Gastrocnemius medialis (tissue), 4 donors: ENCODE measurements at regions not wholly inside any gene's neighbourhood (a gene's known extent, or its start where the extent isn't known, plus 50 kb on each side); places are given as distances from the start of the nearest gene placed in this dataset.
"Not testable (repeated sequence)": the region's sequence is repeated elsewhere in the genome, so short reads cannot be mapped to it uniquely, and the experiment has no call there.

Experiments used
- ATAC-seq, 2 donors: fragments of 150-250 bp; one replicate each; pipeline ENCODE4 v1.9.1; 2016
- DNase-seq, 2 donors: peaks; one replicate each; pipeline ENCODE4 v3.0.0-alpha.2; 2019
- H3K27ac ChIP-seq, 4 donors: fragments of 200-600 bp; sonication (generic); 1 replicate in 1 of 4; 2 replicates in 3 of 4; pipeline ENCODE4 v1.5.1; 2016 to 2018; ENCODE audit warnings: mild to moderate bottlenecking in 2 of 4, moderate library complexity in 1 of 4
- H3K27me3 ChIP-seq, 3 donors: fragments of 200-600 bp; sonication (generic) in 2 of 3; 1 replicate in 1 of 3; 2 replicates in 2 of 3; pipeline versions ENCODE4 v1.5.1 to v1.6.0; 2016 to 2019; ENCODE audit warnings: mild to moderate bottlenecking in 1 of 3, moderate library complexity in 1 of 3
- H3K36me3 ChIP-seq, 2 donors: fragments of 200-600 bp; sonication (generic) in 1 of 2; one replicate each; pipeline ENCODE4 v1.5.1; 2017 to 2018
- H3K4me1 ChIP-seq, 2 donors: fragments of 200-600 bp; sonication (generic) in 1 of 2; one replicate each; pipeline ENCODE4 v1.5.1; 2016 to 2017; ENCODE audit warnings: mild to moderate bottlenecking in 2 of 2
- H3K4me3 ChIP-seq, 4 donors: fragments of 200-600 bp; sonication (generic) in 3 of 4; 1 replicate in 1 of 4; 2 replicates in 3 of 4; pipeline ENCODE4 v1.5.1; 2016 to 2019; ENCODE audit warnings: mild to moderate bottlenecking in 2 of 4
- H3K9me3 ChIP-seq, 3 donors: fragments of 200-600 bp; sonication (generic) in 2 of 3; 1 replicate in 1 of 3; 2 replicates in 2 of 3; pipeline ENCODE4 v1.5.1; 2016 to 2019
- POLR2A ChIP-seq, 2 donors: fragments of 450-650 bp; IDR thresholded peaks; one replicate each; pipeline ENCODE4 v1.6.1; 2017; ENCODE audit warnings: antibody characterized with exemption in 2 of 2, mild to moderate bottlenecking in 2 of 2, moderate library complexity in 2 of 2
- in situ Hi-C, 4 donors: fragments of 200-750 bp; cut with MboI; loops; one replicate each; pipeline versions ENCODE4 v1.15.0 to v1.8.0; 2017; ENCODE audit warnings: low sequenced_read_pairs in 4 of 4
- intact Hi-C: fragments of 100-400 bp; cut with DNase I; formaldehyde crosslinking; loops from one replicate; pipeline ENCODE4 v1.15.1; 2023; ENCODE audit warnings: low total_unique reads
- TF ChIP-seq, protein P1 (sequence below), 5 experiments: fragments of 450-650 bp in 3 of 5; fragments of 200-600 bp in 2 of 5; sonication (generic) in 2 of 5; IDR thresholded peaks in 4 of 5; conservative IDR thresholded peaks in 1 of 5; 1 replicate in 4 of 5; 2 replicates in 1 of 5; pipeline ENCODE4 v1.5.1; 2016 to 2019; ENCODE audit warnings: antibody characterized with exemption in 5 of 5, mild to moderate bottlenecking in 3 of 5, moderate library complexity in 3 of 5

DNA sequence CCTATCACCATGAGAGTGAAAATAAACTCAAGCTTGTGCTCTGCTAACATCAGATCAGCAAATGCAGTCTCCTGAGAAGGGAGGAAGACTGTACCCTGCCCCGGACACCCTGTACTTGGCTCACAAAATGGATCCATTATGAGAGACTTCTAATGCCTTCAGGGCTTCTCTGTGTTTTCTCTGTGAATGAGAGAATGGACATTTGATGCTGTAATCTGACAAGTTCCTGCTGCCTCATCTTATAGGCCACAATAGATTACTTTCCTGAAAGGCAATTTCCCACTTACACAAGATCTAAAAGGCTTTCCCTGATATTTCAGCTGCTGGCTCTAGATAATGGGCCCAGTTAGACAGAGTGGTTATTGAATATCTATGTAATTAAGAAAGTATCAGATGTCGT is 117.2 kb downstream of the OTOR start:
- no peaks in the 10 kb centered on the region for H3K4me1 ChIP-seq
- H3K27me3 ChIP-seq = no peaks in the 10 kb centered on the region
- no peak for TF ChIP-seq POLR2A (IDR thresholded peaks at IDR 0.05)
- TF ChIP-seq, protein P1, sequence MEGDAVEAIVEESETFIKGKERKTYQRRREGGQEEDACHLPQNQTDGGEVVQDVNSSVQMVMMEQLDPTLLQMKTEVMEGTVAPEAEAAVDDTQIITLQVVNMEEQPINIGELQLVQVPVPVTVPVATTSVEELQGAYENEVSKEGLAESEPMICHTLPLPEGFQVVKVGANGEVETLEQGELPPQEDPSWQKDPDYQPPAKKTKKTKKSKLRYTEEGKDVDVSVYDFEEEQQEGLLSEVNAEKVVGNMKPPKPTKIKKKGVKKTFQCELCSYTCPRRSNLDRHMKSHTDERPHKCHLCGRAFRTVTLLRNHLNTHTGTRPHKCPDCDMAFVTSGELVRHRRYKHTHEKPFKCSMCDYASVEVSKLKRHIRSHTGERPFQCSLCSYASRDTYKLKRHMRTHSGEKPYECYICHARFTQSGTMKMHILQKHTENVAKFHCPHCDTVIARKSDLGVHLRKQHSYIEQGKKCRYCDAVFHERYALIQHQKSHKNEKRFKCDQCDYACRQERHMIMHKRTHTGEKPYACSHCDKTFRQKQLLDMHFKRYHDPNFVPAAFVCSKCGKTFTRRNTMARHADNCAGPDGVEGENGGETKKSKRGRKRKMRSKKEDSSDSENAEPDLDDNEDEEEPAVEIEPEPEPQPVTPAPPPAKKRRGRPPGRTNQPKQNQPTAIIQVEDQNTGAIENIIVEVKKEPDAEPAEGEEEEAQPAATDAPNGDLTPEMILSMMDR (IDR thresholded peaks at IDR 0.05 in 4 of 5, conservative IDR thresholded peaks at IDR 0.05 in 1 of 5) = no peak
- ATAC-seq (no peak), DNase-seq (no peak)
- no peaks in the 10 kb centered on the region for H3K36me3 ChIP-seq
- in situ Hi-C loops (no loop called here), intact Hi-C loops (no loop called here)
- H3K9me3 ChIP-seq = no peaks in the 10 kb centered on the region
- no peak overlapping the region for H3K27ac ChIP-seq
- no peak overlapping the region for H3K4me3 ChIP-seq

DNA sequence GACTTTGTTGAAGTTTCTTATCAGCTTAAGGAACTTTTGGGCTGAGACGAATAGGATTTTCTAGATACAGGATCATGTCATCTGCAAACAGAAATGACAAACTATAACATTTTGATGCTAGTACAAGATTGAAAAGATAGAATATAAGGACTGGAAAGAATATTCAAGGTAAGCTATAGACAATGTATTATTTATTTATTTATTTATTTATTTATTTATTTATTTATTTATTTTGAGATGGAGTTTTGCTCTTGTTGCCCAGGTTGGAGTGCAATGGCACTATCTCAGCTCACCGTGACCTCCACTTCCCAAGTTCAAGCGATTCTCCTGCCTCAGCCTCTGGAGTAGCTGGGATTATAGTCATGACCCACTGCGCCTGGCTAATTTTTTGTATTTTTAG is 125.0 kb downstream of the OTOR start:
- intact Hi-C loops, DNase-seq, H3K9me3 ChIP-seq, ATAC-seq, in situ Hi-C loops, H3K4me3 ChIP-seq, H3K36me3 ChIP-seq, H3K27ac ChIP-seq, H3K27me3 ChIP-seq, H3K4me1 ChIP-seq: not testable (repeated sequence)

DNA sequence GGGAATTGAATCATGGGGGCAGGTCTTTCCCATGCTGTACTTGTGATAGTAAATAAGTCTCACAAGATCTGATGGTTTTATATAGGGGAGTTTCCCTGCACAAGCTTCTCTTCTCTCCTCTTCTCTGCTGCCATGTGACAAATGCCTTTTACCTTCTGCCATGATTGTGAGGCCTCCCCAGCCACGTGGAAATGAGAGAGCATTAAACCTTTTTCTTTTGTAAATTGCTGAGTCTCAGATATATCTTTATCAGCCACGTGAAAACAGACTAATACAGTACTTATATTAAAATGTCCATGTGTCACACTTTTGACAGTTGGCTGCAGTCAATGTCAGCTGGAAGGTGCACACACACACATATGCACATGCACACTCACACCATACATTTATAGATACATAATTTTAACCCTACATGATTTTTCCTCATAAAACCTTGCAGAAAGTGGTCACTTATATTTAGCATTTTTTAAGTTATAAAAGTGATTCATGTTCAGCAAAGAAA is 128.9 kb downstream of the OTOR start:
- Histone ChIP-seq H3K36me3 (no peaks in the 10 kb centered on the region), H3K9me3 (no peaks in the 10 kb centered on the region), H3K27me3 (no peaks in the 10 kb centered on the region), H3K27ac (no peak overlapping the region), H3K4me1 (no peaks in the 10 kb centered on the region), H3K4me3 (no peak overlapping the region)
- in situ Hi-C loops (no loop called here), intact Hi-C loops (no loop called here)
- ATAC-seq (no peak), DNase-seq (no peak)
- TF ChIP-seq, protein P1 (IDR thresholded peaks at IDR 0.05 in 4 of 5, conservative IDR thresholded peaks at IDR 0.05 in 1 of 5) = no peak
- TF ChIP-seq POLR2A (IDR thresholded peaks at IDR 0.05) = no peak

DNA sequence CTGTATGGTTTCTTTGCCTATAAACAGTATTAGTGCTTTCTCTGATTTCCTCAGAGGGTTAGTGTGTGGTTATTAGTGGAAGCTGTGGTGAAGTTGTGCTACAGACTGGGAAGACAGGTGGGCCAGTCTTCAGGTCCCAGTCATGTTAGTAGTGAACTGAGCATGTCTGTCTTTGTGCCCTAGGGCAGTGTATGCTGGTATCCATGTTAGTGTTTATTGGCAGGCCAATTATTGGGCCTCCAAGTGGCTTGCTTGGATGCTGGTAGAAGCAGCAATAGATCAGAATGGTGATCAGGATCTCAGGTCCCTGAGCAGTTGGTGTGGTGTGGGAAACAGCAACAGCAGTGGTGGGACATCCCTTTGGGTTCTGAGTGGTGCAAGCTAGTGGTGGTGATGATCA is 137.6 kb downstream of the OTOR start:
- in situ Hi-C loops = no loop called here
- no peaks in the 10 kb centered on the region for H3K9me3 ChIP-seq
- TF ChIP-seq, protein P1 (IDR thresholded peaks at IDR 0.05 in 4 of 5, conservative IDR thresholded peaks at IDR 0.05 in 1 of 5) = no peak
- TF ChIP-seq POLR2A (IDR thresholded peaks at IDR 0.05) = no peak
- DNase-seq = no peak
- H3K36me3 ChIP-seq = no peaks in the 10 kb centered on the region
- H3K27ac ChIP-seq = no peak overlapping the region
- no peaks in the 10 kb centered on the region for H3K4me1 ChIP-seq
- no peaks in the 10 kb centered on the region for H3K27me3 ChIP-seq
- H3K4me3 ChIP-seq = no peak overlapping the region
- ATAC-seq = no peak
- intact Hi-C loops = no loop called here

DNA sequence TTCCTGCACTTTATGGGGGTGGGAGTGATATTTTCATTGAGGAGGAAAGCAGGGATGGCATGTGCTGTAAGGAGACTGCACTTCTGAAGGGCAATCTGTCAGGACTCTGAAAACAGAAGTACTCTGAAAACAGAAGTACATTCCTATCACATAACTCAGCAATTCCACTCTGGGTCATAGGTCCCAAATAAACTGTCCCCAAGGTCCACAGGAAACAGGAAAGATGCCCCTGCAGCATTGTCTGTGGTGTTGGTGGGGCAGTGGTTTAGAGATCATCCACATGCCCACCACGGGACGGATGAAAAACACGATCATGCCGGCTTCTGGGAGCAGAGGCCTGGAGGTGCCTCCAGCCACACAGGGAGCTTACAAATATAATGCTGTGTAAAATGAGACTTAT is 150.3 kb downstream of the OTOR start:
- intact Hi-C loops (no loop called here), in situ Hi-C loops (no loop called here)
- H3K4me3 ChIP-seq = no peak overlapping the region

More for the DNA sequence above, 150.3 kb downstream of the OTOR start:
- Histone ChIP-seq H3K4me1 (no peaks in the 10 kb centered on the region), H3K36me3 (no peaks in the 10 kb centered on the region), H3K9me3 (no peaks in the 10 kb centered on the region), H3K27ac (no peak overlapping the region), H3K27me3 (no peaks in the 10 kb centered on the region)
- ATAC-seq (no peak), DNase-seq (no peak)
- no peak for TF ChIP-seq POLR2A (IDR thresholded peaks at IDR 0.05)
- TF ChIP-seq, protein P1 (IDR thresholded peaks at IDR 0.05 in 4 of 5, conservative IDR thresholded peaks at IDR 0.05 in 1 of 5) = no peak
